GM21786 (cell line): ENCODE measurements at regions not wholly inside any gene's neighbourhood (a gene's known extent, or its start where the extent isn't known, plus 50 kb on each side); places are given as distances from the start of the nearest gene placed in this dataset.

Source experiments
- ATAC-seq: cut with Tn5 transposase; IDR thresholded peaks from one replicate; pipeline ENCODE4 v1.9.1; 2021; ENCODE audit not compliant: unreplicated experiment

DNA sequence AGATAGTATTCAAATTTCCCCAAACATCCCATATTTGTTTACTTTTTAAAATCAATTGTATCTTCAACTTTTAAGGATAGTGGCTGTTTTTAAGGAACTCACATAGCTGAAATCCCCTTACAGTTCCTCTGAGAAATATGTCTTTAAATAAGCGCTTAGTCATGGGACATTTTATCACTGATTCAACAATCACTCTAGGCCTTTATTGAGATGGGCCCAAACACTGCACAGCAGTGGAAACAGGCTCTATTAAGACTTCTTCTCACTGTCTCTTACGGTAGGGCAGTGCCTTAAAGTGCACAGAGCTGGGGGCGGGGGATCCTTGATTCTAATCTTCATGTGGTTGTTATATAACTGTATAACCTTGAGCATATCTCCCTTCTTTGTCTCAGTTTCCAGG is 59.8 kb upstream of the RREB1 start:
- no peak for ATAC-seq

DNA sequence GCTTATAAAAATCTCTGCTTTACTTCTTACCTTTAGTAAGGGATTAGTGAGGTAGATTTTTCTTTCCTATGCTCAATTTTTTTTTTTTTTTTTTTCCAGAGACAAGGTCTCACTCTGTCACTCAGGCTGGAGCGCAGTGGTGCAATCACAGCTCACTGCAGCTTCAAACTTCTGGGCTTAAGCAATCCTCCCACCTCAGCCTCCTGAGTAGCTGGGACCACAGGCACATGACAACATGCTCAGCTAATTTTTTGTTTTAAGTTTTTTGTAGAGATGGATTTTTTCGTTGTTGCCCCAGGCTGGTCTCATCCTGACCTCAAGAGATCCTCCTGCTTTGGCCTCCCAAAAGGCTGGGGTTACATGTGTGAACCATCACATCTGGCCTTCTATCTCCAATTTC is 58.9 kb upstream of the RREB1 start:
- no peak for ATAC-seq

DNA sequence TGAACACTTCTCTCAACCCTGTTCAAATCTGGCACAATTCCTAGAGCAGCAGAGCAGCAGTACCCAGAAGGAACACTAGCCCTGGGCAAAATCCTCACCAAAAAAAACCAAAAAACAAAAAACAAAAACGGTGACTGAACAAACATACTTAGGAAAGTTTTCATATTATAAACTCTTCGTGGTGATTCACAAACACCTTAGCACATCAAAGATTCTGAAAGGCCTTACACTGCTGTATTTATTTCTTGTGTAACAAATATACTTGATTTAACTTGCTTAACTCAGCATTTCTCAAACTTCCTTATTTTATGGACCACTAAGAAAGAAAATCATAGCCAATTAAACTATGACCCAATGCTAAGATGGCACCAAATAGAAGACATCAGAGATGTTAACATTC is 57.8 kb upstream of the RREB1 start:
- no peak for ATAC-seq

DNA sequence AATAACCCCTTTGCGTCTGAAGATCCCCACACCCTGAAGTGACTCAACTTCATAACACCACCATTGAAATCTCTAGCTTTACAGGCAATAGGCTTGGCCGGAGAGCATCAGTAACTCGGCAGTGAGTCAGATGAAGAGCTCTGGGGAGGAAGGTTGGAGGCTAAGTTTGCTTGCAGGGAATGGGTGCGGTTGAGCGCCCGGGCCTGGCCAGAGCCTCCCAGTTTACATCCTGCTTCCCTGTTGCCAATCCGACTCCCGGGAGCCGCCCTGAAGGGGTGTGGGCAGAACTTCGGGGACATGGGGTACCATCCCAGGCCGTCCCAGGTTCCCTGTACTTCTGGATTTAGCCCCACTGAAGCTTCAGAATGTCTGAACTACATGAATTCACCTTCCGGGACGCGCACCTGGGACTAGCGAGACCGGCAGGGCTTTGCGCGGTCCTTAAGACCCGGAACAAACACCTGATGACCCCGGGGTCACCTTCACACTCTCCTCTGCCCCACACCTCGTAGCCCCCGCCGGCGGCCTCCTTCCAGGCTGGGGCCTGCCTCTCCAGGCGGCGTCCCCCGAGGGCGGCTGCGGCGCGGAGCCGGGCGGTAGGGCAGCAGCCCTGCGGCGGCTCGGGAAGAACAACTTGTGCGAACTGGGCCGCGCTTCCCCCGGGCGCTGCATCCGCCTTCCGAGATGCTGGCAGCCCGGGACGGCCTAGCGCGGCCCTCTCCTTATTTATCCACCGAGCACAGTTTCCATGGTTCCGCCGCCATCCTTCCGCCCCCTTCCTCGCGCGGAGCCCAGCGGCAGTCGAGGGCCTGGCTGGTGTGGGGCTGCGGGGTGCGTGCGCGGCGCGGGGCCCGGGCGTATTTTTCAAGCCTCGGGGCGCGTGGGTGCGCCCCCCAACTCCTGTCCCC is 56.6 kb upstream of the RREB1 start:
- ATAC-seq = no peak

DNA sequence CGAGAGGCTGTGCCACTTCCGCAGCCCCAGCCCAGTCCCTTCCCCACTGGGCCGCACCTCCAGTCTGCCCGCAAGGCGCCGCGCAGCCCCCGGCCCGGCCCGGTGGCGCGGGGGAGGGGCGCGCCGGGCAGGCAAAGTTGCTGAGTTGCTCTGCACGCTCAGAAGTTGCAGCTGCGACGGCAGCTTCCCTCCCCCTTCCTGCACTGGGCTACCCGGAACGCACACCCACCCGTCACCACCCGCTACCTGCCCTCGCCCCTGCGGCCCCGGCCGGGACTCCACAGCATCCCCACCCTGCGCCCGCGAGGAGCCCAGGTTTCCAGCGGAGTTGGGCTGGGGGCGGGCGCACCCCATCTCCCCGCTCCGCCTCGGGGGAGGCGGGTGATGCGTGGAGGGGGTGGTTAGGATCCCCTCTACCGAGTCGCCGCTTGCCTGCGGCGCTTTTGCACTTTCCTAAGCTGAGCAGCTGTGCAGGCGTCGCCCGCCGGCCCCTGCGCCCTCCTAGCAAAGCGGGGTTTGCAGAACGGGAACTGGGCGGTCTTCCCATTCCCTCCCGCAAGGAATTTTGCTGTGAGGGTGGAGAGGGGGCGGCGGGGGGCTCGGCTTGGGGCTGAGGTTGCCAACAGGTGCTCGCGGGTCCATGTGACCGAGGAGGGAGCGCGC is 55.9 kb upstream of the RREB1 start:
- ATAC-seq = no peak

DNA sequence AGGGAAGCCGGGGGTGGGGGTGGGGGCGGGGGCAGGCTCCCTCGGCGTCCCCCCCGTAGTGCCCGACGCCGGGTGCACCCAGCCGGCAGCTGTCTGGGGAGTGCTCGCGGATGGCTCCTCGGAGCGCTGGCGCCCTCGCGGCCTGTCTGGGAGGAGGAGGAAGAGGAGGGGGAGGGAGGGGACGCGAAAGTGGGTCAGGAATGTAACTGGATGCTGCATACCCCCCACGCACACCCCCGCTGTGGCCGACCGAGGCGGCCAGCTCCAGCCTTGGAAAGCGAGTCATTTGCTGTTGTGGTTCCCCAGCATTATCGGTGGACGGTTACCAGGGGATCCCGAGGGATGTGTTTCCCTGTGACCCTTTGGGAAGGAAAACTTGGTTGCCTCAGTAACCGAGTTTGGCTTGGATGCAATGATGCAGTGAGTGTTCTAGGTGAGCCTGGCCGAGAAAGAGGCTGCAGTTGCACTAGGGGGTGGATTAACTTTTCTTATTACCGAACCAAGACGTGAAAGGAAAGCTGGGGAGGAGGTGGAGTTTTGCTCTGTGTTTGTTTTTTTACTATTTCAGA is 55.2 kb upstream of the RREB1 start:
- no peak for ATAC-seq

DNA sequence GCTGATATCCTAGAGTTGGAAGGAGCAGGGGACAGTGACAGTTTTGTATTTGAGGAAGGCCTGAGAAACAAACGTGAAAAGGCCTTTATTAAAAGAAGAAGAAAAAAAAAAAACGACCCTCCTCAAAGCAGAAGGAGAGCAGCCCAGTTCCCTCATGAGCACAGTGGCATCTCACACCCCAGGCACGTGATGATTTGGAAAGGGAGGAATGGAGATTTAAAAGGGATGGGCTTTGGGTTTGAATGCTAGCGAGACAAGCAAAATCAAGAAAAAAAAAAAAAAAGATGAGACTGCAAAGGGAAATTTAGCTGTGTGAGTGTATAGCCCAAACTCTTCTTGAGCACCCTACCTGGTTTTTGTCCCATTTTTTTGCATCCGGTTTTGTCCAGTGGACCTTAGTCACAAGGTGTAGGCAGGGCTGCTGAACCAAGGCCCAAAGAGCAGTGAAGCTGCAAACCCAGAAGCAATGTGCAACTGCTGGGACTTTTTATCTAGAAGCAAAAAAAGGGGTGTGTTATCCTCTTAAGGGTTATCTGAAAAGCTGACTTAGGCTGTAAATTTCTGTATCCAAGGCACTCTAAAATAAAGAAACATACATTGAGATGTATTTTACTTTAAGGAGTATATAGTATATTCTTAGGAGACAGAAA is 54.5 kb upstream of the RREB1 start:
- no peak for ATAC-seq
